Liver (tissue), 8 donors: ENCODE measurements at regions not wholly inside any gene's neighbourhood (a gene's known extent, or its start where the extent isn't known, plus 50 kb on each side); places are given as distances from the start of the nearest gene placed in this dataset.

Source experiments
- DNase-seq: peaks from one replicate; pipeline ENCODE4 v3.0.0-alpha.2; 2017; ENCODE audit warnings: low spot score
- H3K27ac ChIP-seq, 2 donors: one replicate each; pipeline ENCODE4 v1.7.0; 2013; ENCODE audit warnings: inconsistent platforms in 2 of 2, low read length in 2 of 2, control low read depth in 1 of 2, low read depth in 1 of 2, mild to moderate bottlenecking in 1 of 2
- H3K27me3 ChIP-seq, 4 donors: one replicate each; pipeline versions ENCODE4 v1.6.1 to v1.7.0; 2013; ENCODE audit warnings: low read length in 3 of 4, inconsistent platforms in 1 of 4, mild to moderate bottlenecking in 1 of 4, moderate library complexity in 1 of 4; ENCODE audit not compliant: control insufficient read depth in 4 of 4, insufficient read depth in 4 of 4
- H3K36me3 ChIP-seq, 4 donors: one replicate each; pipeline versions ENCODE4 v1.6.1 to v1.7.0; 2013; ENCODE audit warnings: low read length in 3 of 4, mild to moderate bottlenecking in 3 of 4, low read depth in 1 of 4, moderate library complexity in 1 of 4; ENCODE audit not compliant: control insufficient read depth in 4 of 4, insufficient read depth in 3 of 4
- H3K4me1 ChIP-seq, 4 donors: one replicate each; pipeline versions ENCODE4 v1.6.1 to v1.7.0; 2013; ENCODE audit warnings: low read length in 3 of 4, mild to moderate bottlenecking in 3 of 4, moderate library complexity in 1 of 4; ENCODE audit not compliant: control insufficient read depth in 4 of 4, insufficient read depth in 4 of 4
- H3K4me3 ChIP-seq, 3 donors: one replicate each; pipeline versions ENCODE4 v1.6.1 to v1.7.0; 2013; ENCODE audit warnings: low read length in 3 of 3, control low read depth in 1 of 3, low read depth in 1 of 3, mild to moderate bottlenecking in 1 of 3
- H3K9ac ChIP-seq, 2 donors: one replicate each; pipeline ENCODE4 v1.7.0; 2013; ENCODE audit warnings: low read length in 2 of 2, mild to moderate bottlenecking in 2 of 2, moderate library complexity in 2 of 2, control low read depth in 1 of 2, low read depth in 1 of 2
- H3K9me3 ChIP-seq, 4 donors: one replicate each; pipeline versions ENCODE4 v1.6.1 to v1.7.0; 2013; ENCODE audit warnings: low read length in 3 of 4; ENCODE audit not compliant: control insufficient read depth in 4 of 4
- EGR1 ChIP-seq, 2 donors: IDR thresholded peaks; 2 replicates each; pipeline ENCODE4 v1.6.1; 2016 to 2018; ENCODE audit warnings: antibody characterized with exemption in 2 of 2, low read depth in 2 of 2
- FOXA1 ChIP-seq: IDR thresholded peaks from 2 replicates; pipeline ENCODE4 v1.6.1; 2016; ENCODE audit warnings: antibody characterized with exemption
- FOXA2 ChIP-seq: IDR thresholded peaks from 2 replicates; pipeline ENCODE4 v1.6.1; 2016; ENCODE audit warnings: antibody characterized with exemption
- GABPA ChIP-seq, 2 donors: IDR thresholded peaks in 1 of 2; conservative IDR thresholded peaks in 1 of 2; 2 replicates each; pipeline ENCODE4 v1.6.1; 2016; ENCODE audit warnings: antibody characterized with exemption in 2 of 2, mild to moderate bottlenecking in 1 of 2, moderate library complexity in 1 of 2
- HNF4A ChIP-seq, 2 donors: conservative IDR thresholded peaks; 2 replicates each; pipeline ENCODE4 v1.6.1; 2016; ENCODE audit warnings: antibody characterized with exemption in 2 of 2, mild to moderate bottlenecking in 2 of 2
- HNF4G ChIP-seq: IDR thresholded peaks from 2 replicates; pipeline ENCODE4 v1.6.1; 2016; ENCODE audit warnings: antibody characterized with exemption
- RAD21 ChIP-seq, 2 donors: IDR thresholded peaks; 2 replicates each; pipeline ENCODE4 v1.6.1; 2016; ENCODE audit warnings: antibody characterized with exemption in 2 of 2, mild to moderate bottlenecking in 2 of 2
- RXRA ChIP-seq, 2 donors: IDR thresholded peaks; 2 replicates each; pipeline ENCODE4 v1.6.1; 2017 to 2018; ENCODE audit warnings: antibody characterized with exemption in 2 of 2, mild to moderate bottlenecking in 1 of 2
- SP1 ChIP-seq: IDR thresholded peaks from 2 replicates; pipeline ENCODE4 v1.6.1; 2018; ENCODE audit warnings: antibody characterized with exemption, mild to moderate bottlenecking
- TAF1 ChIP-seq: conservative IDR thresholded peaks from 2 replicates; pipeline ENCODE4 v1.6.1; 2016; ENCODE audit warnings: antibody characterized with exemption, mild to moderate bottlenecking
- WGBS: extraction: QIAGEN DNeasy Blood & Tissue Kit; methylation state at CpG from one replicate; pipeline ENCODE4 v1.1.7; 2013; 5-methylcytosine and 5-hydroxymethylcytosine counted together
- TF ChIP-seq, protein P1 (sequence below): IDR thresholded peaks from 2 replicates; pipeline ENCODE4 v1.6.1; 2016; ENCODE audit warnings: antibody characterized with exemption
- TF ChIP-seq, protein P2 (sequence below): IDR thresholded peaks from 2 replicates; pipeline ENCODE4 v1.6.1; 2016; ENCODE audit warnings: antibody characterized with exemption, mild to moderate bottlenecking
- TF ChIP-seq, protein P3 (sequence below): fragments of 150-350 bp; IDR thresholded peaks from 2 replicates; pipeline ENCODE4 v1.5.1; 2017; ENCODE audit warnings: improper control_type of control experiment, low read depth, low read length; ENCODE audit not compliant: missing input control
- TF ChIP-seq, protein P4 (sequence below): IDR thresholded peaks from 2 replicates; pipeline ENCODE4 v1.6.1; 2016; ENCODE audit warnings: antibody characterized with exemption
- donor health status: healthy.
- donor health status: healthy.
- donor health status: healthy.
- donor health status: healthy.
- donor health status: healthy.

DNA sequence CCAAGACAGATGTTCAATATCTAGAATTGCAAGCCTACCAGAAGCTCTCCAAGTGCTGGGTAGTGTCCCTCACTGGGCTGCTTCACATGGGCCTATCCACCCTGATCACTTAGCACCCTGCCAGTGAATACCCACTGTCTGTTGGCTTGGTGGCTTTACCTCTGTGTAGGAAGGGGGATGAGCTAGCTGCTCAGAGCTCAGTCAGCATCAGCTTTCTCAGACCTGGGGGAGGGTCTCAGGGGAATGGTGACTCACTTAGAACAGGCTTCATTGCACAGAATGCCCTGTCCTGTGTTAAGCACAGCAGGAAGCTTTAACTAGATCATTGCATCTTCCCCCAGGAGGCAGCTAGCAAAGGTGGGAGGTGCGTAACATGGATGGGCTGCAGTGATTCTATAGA, 209.8 kb downstream of the PDCD6IP start (continued):
- TF ChIP-seq HNF4A (conservative IDR thresholded peaks at IDR 0.05) (no peak), FOXA1 (no peak), RAD21 (IDR thresholded peaks at IDR 0.05) (no peak)

DNA sequence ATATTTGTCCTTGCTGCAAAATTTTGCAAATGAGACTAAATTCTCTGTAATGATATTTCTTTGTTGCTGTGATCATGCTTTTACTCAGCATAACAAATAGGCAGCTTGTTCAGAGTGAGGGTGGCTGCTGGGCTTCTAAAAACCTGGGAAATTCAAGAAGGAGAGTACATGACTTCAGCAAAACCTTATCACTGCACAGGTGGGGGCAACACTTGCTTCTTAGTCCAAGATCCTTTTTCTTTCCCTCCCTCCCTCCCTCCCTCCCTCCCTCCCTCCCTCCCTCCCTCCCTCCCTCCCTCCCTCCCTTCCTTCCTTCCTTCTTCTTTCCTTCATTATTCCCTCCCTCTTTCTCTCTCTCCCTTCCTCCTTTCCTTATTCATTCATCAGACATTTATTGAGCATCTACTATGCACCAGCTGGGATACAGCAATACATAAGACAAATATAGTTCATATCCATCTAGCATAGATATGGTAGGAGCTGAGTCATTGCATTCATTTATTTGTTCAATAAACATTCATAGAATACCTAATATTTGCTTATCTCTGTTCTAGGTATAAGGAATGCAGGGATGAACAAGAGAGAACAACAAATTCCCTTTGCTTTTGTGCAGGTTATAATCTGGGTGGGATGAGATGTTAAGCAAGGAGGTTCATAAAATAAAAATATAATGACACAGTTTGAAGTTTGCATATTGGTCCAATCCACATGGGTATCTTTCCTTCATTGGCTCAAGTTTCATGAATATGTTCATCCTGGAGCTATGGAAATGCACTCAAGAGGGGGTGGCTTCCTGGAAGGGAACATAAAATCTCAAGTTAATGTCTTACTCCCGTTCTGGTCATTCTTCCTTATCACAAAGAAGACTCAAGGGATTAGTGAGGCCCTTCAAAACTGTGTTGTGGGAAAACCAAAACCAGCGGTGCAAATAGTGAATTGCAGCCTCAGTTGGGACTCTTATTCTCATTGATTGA, 210.7 kb downstream of the PDCD6IP start:
- no peak overlapping the region for H3K27ac ChIP-seq
- DNase-seq = no peak
- no peaks in the 10 kb centered on the region for H3K9me3 ChIP-seq
- H3K36me3 ChIP-seq = no peaks in the 10 kb centered on the region
- no peaks in the 10 kb centered on the region for H3K4me1 ChIP-seq
- peaks cover 0 to 2% (median 0%) of the 10 kb centered on the region in 4 donors for H3K27me3 ChIP-seq
- H3K9ac ChIP-seq = no peak overlapping the region
- TF ChIP-seq FOXA2 = no peak
- no peak overlapping the region for H3K4me3 ChIP-seq
- WGBS = 46% methylated on average over 2 of the region's 2 CpGs

DNA sequence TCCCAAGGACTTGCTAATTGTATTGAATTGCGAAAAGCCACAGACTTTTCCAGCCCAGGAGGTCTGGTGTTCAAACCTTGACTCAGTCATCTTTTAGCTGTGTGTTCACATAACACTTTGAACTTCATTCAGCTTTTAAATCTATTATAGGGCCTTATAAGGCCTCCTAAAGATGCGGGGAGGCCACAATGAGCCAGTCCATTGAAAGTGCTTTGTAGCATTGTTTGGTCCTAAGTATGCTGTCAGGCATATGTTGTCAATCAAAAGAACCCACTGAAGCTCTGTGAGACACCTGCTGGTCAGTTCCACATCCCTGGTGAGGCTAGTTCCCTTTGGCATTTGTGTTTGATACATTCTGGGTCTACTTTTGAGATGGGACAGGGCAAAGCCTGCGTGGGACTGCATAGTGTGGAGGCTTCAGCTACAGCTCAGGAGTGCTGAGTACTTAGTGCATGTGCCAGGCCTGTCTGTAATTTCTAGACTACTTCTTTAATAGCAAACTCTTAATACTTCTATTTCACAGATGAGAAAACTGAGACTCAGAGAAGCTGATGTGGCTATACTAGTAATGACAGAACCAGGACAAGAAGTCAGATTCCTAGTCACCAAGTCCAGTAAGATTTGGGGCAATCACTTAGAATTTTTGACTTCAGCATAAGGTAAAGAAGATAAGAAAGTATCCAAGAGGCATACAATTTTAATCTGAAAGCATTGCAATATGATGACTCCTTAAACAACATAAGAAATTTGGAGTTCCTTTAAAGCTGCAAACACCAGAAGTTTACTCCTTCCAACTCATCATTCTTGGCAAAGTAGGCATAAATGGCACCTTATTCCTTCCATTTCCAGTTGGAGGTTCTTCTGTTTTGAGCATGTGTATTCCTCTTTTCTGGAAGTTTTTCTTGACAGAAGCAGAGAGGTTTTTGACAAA, 213.0 kb downstream of the PDCD6IP start:
- Histone ChIP-seq H3K36me3 (no peaks in the 10 kb centered on the region), H3K9ac (no peak overlapping the region), H3K4me3 (no peak overlapping the region), H3K27ac (no peak overlapping the region), H3K27me3 (peaks cover 0 to 2% (median 0%) of the 10 kb centered on the region in 4 donors), H3K9me3 (no peaks in the 10 kb centered on the region), H3K4me1 (no peaks in the 10 kb centered on the region)
- TF ChIP-seq TAF1 = no peak
- TF ChIP-seq, protein P1, sequence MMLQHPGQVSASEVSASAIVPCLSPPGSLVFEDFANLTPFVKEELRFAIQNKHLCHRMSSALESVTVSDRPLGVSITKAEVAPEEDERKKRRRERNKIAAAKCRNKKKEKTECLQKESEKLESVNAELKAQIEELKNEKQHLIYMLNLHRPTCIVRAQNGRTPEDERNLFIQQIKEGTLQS = no peak
- TF ChIP-seq HNF4G = no peak
- TF ChIP-seq SP1 = no peak
- TF ChIP-seq, protein P2, sequence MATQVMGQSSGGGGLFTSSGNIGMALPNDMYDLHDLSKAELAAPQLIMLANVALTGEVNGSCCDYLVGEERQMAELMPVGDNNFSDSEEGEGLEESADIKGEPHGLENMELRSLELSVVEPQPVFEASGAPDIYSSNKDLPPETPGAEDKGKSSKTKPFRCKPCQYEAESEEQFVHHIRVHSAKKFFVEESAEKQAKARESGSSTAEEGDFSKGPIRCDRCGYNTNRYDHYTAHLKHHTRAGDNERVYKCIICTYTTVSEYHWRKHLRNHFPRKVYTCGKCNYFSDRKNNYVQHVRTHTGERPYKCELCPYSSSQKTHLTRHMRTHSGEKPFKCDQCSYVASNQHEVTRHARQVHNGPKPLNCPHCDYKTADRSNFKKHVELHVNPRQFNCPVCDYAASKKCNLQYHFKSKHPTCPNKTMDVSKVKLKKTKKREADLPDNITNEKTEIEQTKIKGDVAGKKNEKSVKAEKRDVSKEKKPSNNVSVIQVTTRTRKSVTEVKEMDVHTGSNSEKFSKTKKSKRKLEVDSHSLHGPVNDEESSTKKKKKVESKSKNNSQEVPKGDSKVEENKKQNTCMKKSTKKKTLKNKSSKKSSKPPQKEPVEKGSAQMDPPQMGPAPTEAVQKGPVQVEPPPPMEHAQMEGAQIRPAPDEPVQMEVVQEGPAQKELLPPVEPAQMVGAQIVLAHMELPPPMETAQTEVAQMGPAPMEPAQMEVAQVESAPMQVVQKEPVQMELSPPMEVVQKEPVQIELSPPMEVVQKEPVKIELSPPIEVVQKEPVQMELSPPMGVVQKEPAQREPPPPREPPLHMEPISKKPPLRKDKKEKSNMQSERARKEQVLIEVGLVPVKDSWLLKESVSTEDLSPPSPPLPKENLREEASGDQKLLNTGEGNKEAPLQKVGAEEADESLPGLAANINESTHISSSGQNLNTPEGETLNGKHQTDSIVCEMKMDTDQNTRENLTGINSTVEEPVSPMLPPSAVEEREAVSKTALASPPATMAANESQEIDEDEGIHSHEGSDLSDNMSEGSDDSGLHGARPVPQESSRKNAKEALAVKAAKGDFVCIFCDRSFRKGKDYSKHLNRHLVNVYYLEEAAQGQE = no peak
- no peak for TF ChIP-seq HNF4A (conservative IDR thresholded peaks at IDR 0.05)
- TF ChIP-seq FOXA2 = no peak
- no peak for TF ChIP-seq EGR1 (IDR thresholded peaks at IDR 0.05; ENCODE audit: low read depth in 2 of 2)
- no peak for TF ChIP-seq FOXA1
- TF ChIP-seq, protein P3, sequence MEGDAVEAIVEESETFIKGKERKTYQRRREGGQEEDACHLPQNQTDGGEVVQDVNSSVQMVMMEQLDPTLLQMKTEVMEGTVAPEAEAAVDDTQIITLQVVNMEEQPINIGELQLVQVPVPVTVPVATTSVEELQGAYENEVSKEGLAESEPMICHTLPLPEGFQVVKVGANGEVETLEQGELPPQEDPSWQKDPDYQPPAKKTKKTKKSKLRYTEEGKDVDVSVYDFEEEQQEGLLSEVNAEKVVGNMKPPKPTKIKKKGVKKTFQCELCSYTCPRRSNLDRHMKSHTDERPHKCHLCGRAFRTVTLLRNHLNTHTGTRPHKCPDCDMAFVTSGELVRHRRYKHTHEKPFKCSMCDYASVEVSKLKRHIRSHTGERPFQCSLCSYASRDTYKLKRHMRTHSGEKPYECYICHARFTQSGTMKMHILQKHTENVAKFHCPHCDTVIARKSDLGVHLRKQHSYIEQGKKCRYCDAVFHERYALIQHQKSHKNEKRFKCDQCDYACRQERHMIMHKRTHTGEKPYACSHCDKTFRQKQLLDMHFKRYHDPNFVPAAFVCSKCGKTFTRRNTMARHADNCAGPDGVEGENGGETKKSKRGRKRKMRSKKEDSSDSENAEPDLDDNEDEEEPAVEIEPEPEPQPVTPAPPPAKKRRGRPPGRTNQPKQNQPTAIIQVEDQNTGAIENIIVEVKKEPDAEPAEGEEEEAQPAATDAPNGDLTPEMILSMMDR = no peak
- no peak for TF ChIP-seq RXRA (IDR thresholded peaks at IDR 0.05)
- TF ChIP-seq, protein P4, sequence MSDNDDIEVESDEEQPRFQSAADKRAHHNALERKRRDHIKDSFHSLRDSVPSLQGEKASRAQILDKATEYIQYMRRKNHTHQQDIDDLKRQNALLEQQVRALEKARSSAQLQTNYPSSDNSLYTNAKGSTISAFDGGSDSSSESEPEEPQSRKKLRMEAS = no peak
- no peak for TF ChIP-seq RAD21 (IDR thresholded peaks at IDR 0.05)
- no peak for TF ChIP-seq GABPA (IDR thresholded peaks at IDR 0.05 in 1 of 2, conservative IDR thresholded peaks at IDR 0.05 in 1 of 2)
- WGBS = 89% methylated on average over 3 of the region's 3 CpGs
- DNase-seq = no peak
